Skeletal muscle cell (primary cell): ENCODE measurements at regions not wholly inside any gene's neighbourhood (a gene's known extent, or its start where the extent isn't known, plus 50 kb on each side); places are given as distances from the start of the nearest gene placed in this dataset.
A peak's percentile ranks its signal among the peaks of the same experiment; 100 is the strongest.
"Not testable (repeated sequence)": the region's sequence is repeated elsewhere in the genome, so short reads cannot be mapped to it uniquely, and the experiment has no call there.

ENCODE experiments used
- DNase-seq: peaks from one replicate; pipeline ENCODE4 v3.0.0-alpha.2; 2010; ENCODE audit warnings: low read depth
- H3K4me3 ChIP-seq: 2 replicates; pipeline ENCODE4 v1.5.1; 2011; ENCODE audit warnings: low read depth, mild to moderate bottlenecking, control low read depth, low read length, moderate library complexity

- DNase-seq = no peak
- no peak overlapping the region for H3K4me3 ChIP-seq
These were observed 277.6 kb upstream of the NRP1 start for GRCh38 chr10:33612116-33612515.

GRCh38 chr10:33611423-33611822, 277.0 kb upstream of the NRP1 start:
- no peak overlapping the region for H3K4me3 ChIP-seq

GRCh38 chr10:33609546-33609945, 275.1 kb upstream of the NRP1 start:
- no peak for DNase-seq
- no peak overlapping the region for H3K4me3 ChIP-seq

More at GRCh38 chr10:33611423-33611822, 277.0 kb upstream of the NRP1 start:
- no peak for DNase-seq

- no peak overlapping the region for H3K4me3 ChIP-seq
These were observed 267.8 kb upstream of the NRP1 start for GRCh38 chr10:33602278-33602677.

GRCh38 chr10:33600381-33600780, 265.9 kb upstream of the NRP1 start:
- no peak for DNase-seq
- H3K4me3 ChIP-seq = no peak overlapping the region

More at GRCh38 chr10:33602278-33602677, 267.8 kb upstream of the NRP1 start:
- DNase-seq = no peak

GRCh38 chr10:33596422-33596821, 262.0 kb upstream of the NRP1 start:
- no peak for DNase-seq
- no peak overlapping the region for H3K4me3 ChIP-seq

- no peak for DNase-seq
- H3K4me3 ChIP-seq = no peak overlapping the region
These were observed 260.0 kb upstream of the NRP1 start for GRCh38 chr10:33594475-33594874.

- no peak for DNase-seq
- H3K4me3 ChIP-seq = no peak overlapping the region
These were observed 254.6 kb upstream of the NRP1 start for GRCh38 chr10:33588974-33589600.

GRCh38 chr10:33584596-33584995, 250.1 kb upstream of the NRP1 start:
- DNase-seq, H3K4me3 ChIP-seq: not testable (repeated sequence)

- no peak for DNase-seq
- no peak overlapping the region for H3K4me3 ChIP-seq
These were observed 245.5 kb upstream of the NRP1 start for GRCh38 chr10:33579996-33580395.

GRCh38 chr10:33573606-33574005, 239.1 kb upstream of the NRP1 start:
- no peak for DNase-seq
- H3K4me3 ChIP-seq = no peak overlapping the region

GRCh38 chr10:33571616-33572015, 237.1 kb upstream of the NRP1 start:
- DNase-seq = no peak
- H3K4me3 ChIP-seq = no peak overlapping the region

GRCh38 chr10:33570495-33570894, 236.0 kb upstream of the NRP1 start:
- no peak for DNase-seq
- H3K4me3 ChIP-seq = no peak overlapping the region

GRCh38 chr10:33569702-33570101, 235.2 kb upstream of the NRP1 start:
- H3K4me3 ChIP-seq = no peak overlapping the region
- no peak for DNase-seq

GRCh38 chr10:33566426-33566825, 232.0 kb upstream of the NRP1 start:
- no peak overlapping the region for H3K4me3 ChIP-seq
- no peak for DNase-seq

GRCh38 chr10:33566001-33566400, 231.5 kb upstream of the NRP1 start:
- no peak for DNase-seq
- no peak overlapping the region for H3K4me3 ChIP-seq

- no peak for DNase-seq
- H3K4me3 ChIP-seq = no peak overlapping the region
These were observed 230.8 kb upstream of the NRP1 start for GRCh38 chr10:33565231-33565630.

GRCh38 chr10:33559105-33559504, 224.6 kb upstream of the NRP1 start:
- H3K4me3 ChIP-seq = no peak overlapping the region
- peak; percentile 84 for DNase-seq

GRCh38 chr10:33557313-33557712, 222.8 kb upstream of the NRP1 start:
- no peak overlapping the region for H3K4me3 ChIP-seq
- no peak for DNase-seq

- DNase-seq = no peak
- H3K4me3 ChIP-seq = no peak overlapping the region
These were observed 222.2 kb upstream of the NRP1 start for GRCh38 chr10:33556620-33557019.

GRCh38 chr10:33556103-33556502, 221.6 kb upstream of the NRP1 start:
- no peak for DNase-seq
- no peak overlapping the region for H3K4me3 ChIP-seq
